Hepatocyte (in vitro differentiated cells): ENCODE measurements at regions not wholly inside any gene's neighbourhood (a gene's known extent, or its start where the extent isn't known, plus 50 kb on each side); places are given as distances from the start of the nearest gene placed in this dataset.

ENCODE experiments used
- DNase-seq: peaks from one replicate; pipeline ENCODE4 v3.0.0-alpha.2; 2016; ENCODE audit warnings: low spot score
- H2AFZ ChIP-seq: fragments of 200-600 bp; sonication (generic); 2 replicates; pipeline ENCODE4 v1.6.0; 2016; ENCODE audit warnings: antibody characterized with exemption, mild to moderate bottlenecking
- H3K27ac ChIP-seq: fragments of 200-600 bp; sonication (generic); 2 replicates; pipeline ENCODE4 v1.5.1; 2016; ENCODE audit warnings: mild to moderate bottlenecking
- H3K27me3 ChIP-seq: fragments of 200-600 bp; sonication (generic); 2 replicates; pipeline ENCODE4 v1.6.1; 2016
- H3K36me3 ChIP-seq: fragments of 200-600 bp; sonication (generic); replicated peaks from 2 replicates; pipeline ENCODE4 v1.5.1; 2016; ENCODE audit warnings: low read depth; ENCODE audit not compliant: insufficient read depth
- H3K4me1 ChIP-seq: fragments of 200-600 bp; sonication (generic); 2 replicates; pipeline ENCODE4 v1.5.1; 2016; ENCODE audit warnings: mild to moderate bottlenecking, moderate library complexity; ENCODE audit not compliant: insufficient read depth
- H3K4me2 ChIP-seq: fragments of 200-600 bp; sonication (generic); 2 replicates; pipeline ENCODE4 v1.6.0; 2016
- H3K4me3 ChIP-seq: fragments of 200-600 bp; sonication (generic); 2 replicates; pipeline ENCODE4 v1.5.1; 2016; ENCODE audit warnings: mild to moderate bottlenecking
- H3K79me2 ChIP-seq: fragments of 200-600 bp; sonication (generic); 2 replicates; pipeline ENCODE4 v1.6.0; 2017; ENCODE audit warnings: mild to moderate bottlenecking
- H3K9me2 ChIP-seq: fragments of 200-600 bp; sonication (generic); replicated peaks from 2 replicates; pipeline ENCODE4 v1.6.0; 2017; ENCODE audit warnings: mild to moderate bottlenecking; ENCODE audit not compliant: insufficient read depth
- H3K9me3 ChIP-seq: fragments of 200-600 bp; sonication (generic); 2 replicates; pipeline ENCODE4 v1.5.1; 2016; ENCODE audit warnings: low read depth, mild to moderate bottlenecking
- H4K20me1 ChIP-seq: fragments of 200-600 bp; sonication (generic); 2 replicates; pipeline ENCODE4 v1.6.0; 2016; ENCODE audit warnings: mild to moderate bottlenecking; ENCODE audit not compliant: insufficient read depth, poor library complexity, severe bottlenecking
- CTCF ChIP-seq: fragments of 200-600 bp; sonication (generic); IDR thresholded peaks from 2 replicates; pipeline ENCODE4 v1.5.1; 2016; ENCODE audit warnings: antibody characterized with exemption, mild to moderate bottlenecking; ENCODE audit not compliant: poor library complexity
- EZH2 ChIP-seq: fragments of 200-600 bp; sonication (generic); IDR thresholded peaks from 2 replicates; pipeline ENCODE4 v1.6.1; 2016; ENCODE audit warnings: antibody characterized with exemption, mild to moderate bottlenecking, borderline replicate concordance
- EZH2phosphoT487 ChIP-seq: fragments of 200-600 bp; sonication (generic); IDR thresholded peaks from one replicate; pipeline ENCODE4 v1.6.1; 2018; ENCODE audit warnings: antibody characterized with exemption, mild to moderate bottlenecking, low read depth, moderate library complexity; ENCODE audit not compliant: unreplicated experiment, severe bottlenecking
- WGBS: methylation state at CpG from one replicate; pipeline ENCODE4 v1.1.6; 2016; ENCODE audit warnings: low lambda C conversion rate; ENCODE audit errors: missing lambda C conversion rate; 5-methylcytosine and 5-hydroxymethylcytosine counted together

GRCh38 chr7:13286916-13287315 lies 599.5 kb downstream of the ARL4A start:
- H3K4me2 ChIP-seq, result peak overlapping the region; percentile 10
- H3K9me3 ChIP-seq, result no peaks in the 10 kb centered on the region
- H3K27me3 ChIP-seq, result no peaks in the 10 kb centered on the region
- no peaks in the 10 kb centered on the region for H3K9me2 ChIP-seq
- H3K4me3 ChIP-seq, result no peak overlapping the region
- H3K79me2 ChIP-seq, result no peaks in the 10 kb centered on the region
- H3K27ac ChIP-seq, result no peak overlapping the region
- no peak for DNase-seq
- H2AFZ ChIP-seq, result no peak overlapping the region
- H3K4me1 ChIP-seq, result no peaks in the 10 kb centered on the region
- TF ChIP-seq EZH2phosphoT487 (no peak), CTCF (no peak), EZH2 (no peak)
- WGBS, result 50% methylated on average over 4 of the region's 4 CpGs
- H3K36me3 ChIP-seq, result no peaks in the 10 kb centered on the region
- no peaks in the 10 kb centered on the region for H4K20me1 ChIP-seq

- Histone ChIP-seq H3K79me2 (no peaks in the 10 kb centered on the region), H3K9me3 (no peaks in the 10 kb centered on the region), H3K4me2 (no peak overlapping the region)
Observed at GRCh38 chr7:13288516-13288915, 601.1 kb downstream of the ARL4A start.

GRCh38 chr7:13290975-13291374 lies 603.5 kb downstream of the ARL4A start:
- Histone ChIP-seq H4K20me1 (no peaks in the 10 kb centered on the region), H3K4me2 (no peak overlapping the region), H3K4me1 (no peaks in the 10 kb centered on the region), H3K27ac (no peak overlapping the region), H3K79me2 (no peaks in the 10 kb centered on the region), H3K9me2 (no peaks in the 10 kb centered on the region), H3K9me3 (no peaks in the 10 kb centered on the region), H3K27me3 (no peaks in the 10 kb centered on the region), H3K36me3 (no peaks in the 10 kb centered on the region), H2AFZ (no peak overlapping the region), H3K4me3 (no peak overlapping the region)
- no peak for DNase-seq
- TF ChIP-seq CTCF (no peak), EZH2phosphoT487 (no peak), EZH2 (no peak)

More at GRCh38 chr7:13288516-13288915, 601.1 kb downstream of the ARL4A start:
- Histone ChIP-seq H3K4me3 (no peak overlapping the region), H3K36me3 (no peaks in the 10 kb centered on the region), H3K4me1 (no peaks in the 10 kb centered on the region), H4K20me1 (no peaks in the 10 kb centered on the region), H3K9me2 (no peaks in the 10 kb centered on the region), H3K27ac (no peak overlapping the region), H3K27me3 (no peaks in the 10 kb centered on the region), H2AFZ (no peak overlapping the region)
- no peak for TF ChIP-seq EZH2phosphoT487
- TF ChIP-seq CTCF, result no peak
- TF ChIP-seq EZH2, result no peak
- DNase-seq, result no peak

- Histone ChIP-seq H3K27ac (no peak overlapping the region), H3K9me2 (no peaks in the 10 kb centered on the region), H3K4me2 (no peak overlapping the region), H3K79me2 (no peaks in the 10 kb centered on the region), H3K27me3 (no peaks in the 10 kb centered on the region), H3K4me1 (no peaks in the 10 kb centered on the region), H2AFZ (no peak overlapping the region), H4K20me1 (no peaks in the 10 kb centered on the region), H3K9me3 (no peaks in the 10 kb centered on the region), H3K36me3 (no peaks in the 10 kb centered on the region), H3K4me3 (no peak overlapping the region)
- 90% methylated on average over 2 of the region's 2 CpGs for WGBS
- no peak for TF ChIP-seq EZH2phosphoT487
- no peak for TF ChIP-seq CTCF
- TF ChIP-seq EZH2, result no peak
- no peak for DNase-seq
Observed at GRCh38 chr7:13293264-13294002, 606.0 kb downstream of the ARL4A start.
